NCI-H748 (cell line): ENCODE measurements at regions not wholly inside any gene's neighbourhood (a gene's known extent, or its start where the extent isn't known, plus 50 kb on each side); places are given as distances from the start of the nearest gene placed in this dataset.

Source experiments
- DNase-seq: peaks from one replicate; lab custom pipeline; 2025; ENCODE audit not compliant: unreplicated experiment; lab: John Stamatoyannopoulos, UW

- no peak for DNase-seq
These were observed 236.6 kb upstream of the PROK2 start for GRCh38 chr3:72021531-72021930.

GRCh38 chr3:72018343-72018984 lies 233.5 kb upstream of the PROK2 start:
- no peak for DNase-seq

- no peak for DNase-seq
These were observed 233.0 kb upstream of the PROK2 start for GRCh38 chr3:72017935-72018334.

- DNase-seq: no peak
These were observed 232.4 kb upstream of the PROK2 start for GRCh38 chr3:72017311-72017710.

GRCh38 chr3:72015463-72015862 lies 230.5 kb upstream of the PROK2 start:
- DNase-seq: no peak

- DNase-seq: no peak
These were observed 228.1 kb upstream of the PROK2 start for GRCh38 chr3:72013084-72013483.

- no peak for DNase-seq
These were observed 227.4 kb upstream of the PROK2 start for GRCh38 chr3:72012363-72012762.

- no peak for DNase-seq
These were observed 226.5 kb upstream of the PROK2 start for GRCh38 chr3:72011485-72011884.

GRCh38 chr3:72009851-72010443 lies 225.0 kb upstream of the PROK2 start:
- DNase-seq: no peak

- no peak for DNase-seq
These were observed 223.5 kb upstream of the PROK2 start for GRCh38 chr3:72008226-72008996.

- no peak for DNase-seq
These were observed 221.9 kb upstream of the PROK2 start for GRCh38 chr3:72006631-72007556.

GRCh38 chr3:72004749-72005292 lies 219.9 kb upstream of the PROK2 start:
- DNase-seq: no peak

GRCh38 chr3:72003936-72004335 lies 219.0 kb upstream of the PROK2 start:
- DNase-seq: no peak

- no peak for DNase-seq
These were observed 216.8 kb upstream of the PROK2 start for GRCh38 chr3:72001758-72002157.

- no peak for DNase-seq
These were observed 214.2 kb upstream of the PROK2 start for GRCh38 chr3:71998995-71999673.

- DNase-seq: no peak
These were observed 212.2 kb upstream of the PROK2 start for GRCh38 chr3:71997066-71997653.

GRCh38 chr3:71994906-71995305 lies 210.0 kb upstream of the PROK2 start:
- DNase-seq: no peak

- no peak for DNase-seq
These were observed 209.3 kb upstream of the PROK2 start for GRCh38 chr3:71994203-71994602.

GRCh38 chr3:71991681-71992080 lies 206.7 kb upstream of the PROK2 start:
- DNase-seq: no peak

GRCh38 chr3:71991046-71991445 lies 206.1 kb upstream of the PROK2 start:
- DNase-seq: no peak
